Kidney (tissue), 13 donors: ENCODE measurements at regions not wholly inside any gene's neighbourhood (a gene's known extent, or its start where the extent isn't known, plus 50 kb on each side); places are given as distances from the start of the nearest gene placed in this dataset.

Source experiments
- DNase-seq, 5 donors: peaks; one replicate each; pipeline ENCODE4 v3.0.0-alpha.2; 2013 to 2020
- FAIRE-seq: peaks from 2 replicates; lab custom pipeline; 2012; peaks lifted over from hg19 to GRCh38; lab: Jason Lieb, UNC
- H3K27ac ChIP-seq, 2 donors: one replicate each; pipeline ENCODE4 v1.7.0; 2013; ENCODE audit warnings: low read depth in 2 of 2, low read length in 2 of 2, inconsistent platforms in 1 of 2
- H3K27me3 ChIP-seq: one replicate; pipeline ENCODE4 v1.7.1; 2013; ENCODE audit warnings: low read length, inconsistent platforms; ENCODE audit not compliant: control insufficient read depth, insufficient read depth
- H3K36me3 ChIP-seq, 3 donors: one replicate each; pipeline versions ENCODE4 v1.7.0 to v1.7.1; 2013; ENCODE audit warnings: low read length in 3 of 3, control low read depth in 1 of 3, inconsistent platforms in 1 of 3; ENCODE audit not compliant: insufficient read depth in 3 of 3, control insufficient read depth in 2 of 3
- H3K4me1 ChIP-seq, 3 donors: one replicate each; pipeline versions ENCODE4 v1.7.0 to v1.7.1; 2013; ENCODE audit warnings: low read length in 3 of 3, inconsistent platforms in 1 of 3, low read depth in 1 of 3; ENCODE audit not compliant: control insufficient read depth in 2 of 3, insufficient read depth in 2 of 3
- H3K4me3 ChIP-seq, 3 donors: one replicate each; pipeline versions ENCODE4 v1.7.0 to v1.8.1; 2013; ENCODE audit warnings: low read length in 3 of 3, control low read depth in 1 of 3, inconsistent platforms in 1 of 3
- H3K9ac ChIP-seq, 3 donors: one replicate each; pipeline versions ENCODE4 v1.7.0 to v1.7.1; 2013; ENCODE audit warnings: low read length in 3 of 3, control low read depth in 1 of 3, inconsistent platforms in 1 of 3
- H3K9me3 ChIP-seq, 3 donors: one replicate each; pipeline versions ENCODE4 v1.7.0 to v1.7.1; 2013; ENCODE audit warnings: low read length in 3 of 3, control low read depth in 1 of 3, inconsistent platforms in 1 of 3; ENCODE audit not compliant: control insufficient read depth in 2 of 3, insufficient read depth in 1 of 3
- intact Hi-C: fragments of 100-400 bp; cut with DNase I; formaldehyde crosslinking; loops from one replicate; pipeline ENCODE4 v1.11.1; 2022
- TF ChIP-seq, protein P1 (sequence below): IDR thresholded peaks from 3 replicates; pipeline ENCODE4 v1.5.1; 2012; ENCODE audit warnings: mild to moderate bottlenecking, moderate library complexity, borderline replicate concordance; ENCODE audit not compliant: insufficient read depth; ENCODE audit errors: extremely low read depth
- donor health status: control.
- donor health status: control.
- donor health status: control.
- donor health status: control.
- donor health status: control.
- donor health status: DM: yes; HTN: yes; CAD: no.
- donor health status: Normal renal cell carcinoma (clear cell type).

GRCh38 chr1:30051777-30052176 is 671.6 kb downstream of the MATN1 start:
- FAIRE-seq = no peak
- H3K27me3 ChIP-seq = no peaks in the 10 kb centered on the region
- H3K4me3 ChIP-seq = no peak overlapping the region
- no peaks in the 10 kb centered on the region for H3K9me3 ChIP-seq
- H3K9ac ChIP-seq = no peak overlapping the region
- no peaks in the 10 kb centered on the region for H3K4me1 ChIP-seq
- TF ChIP-seq, protein P1, sequence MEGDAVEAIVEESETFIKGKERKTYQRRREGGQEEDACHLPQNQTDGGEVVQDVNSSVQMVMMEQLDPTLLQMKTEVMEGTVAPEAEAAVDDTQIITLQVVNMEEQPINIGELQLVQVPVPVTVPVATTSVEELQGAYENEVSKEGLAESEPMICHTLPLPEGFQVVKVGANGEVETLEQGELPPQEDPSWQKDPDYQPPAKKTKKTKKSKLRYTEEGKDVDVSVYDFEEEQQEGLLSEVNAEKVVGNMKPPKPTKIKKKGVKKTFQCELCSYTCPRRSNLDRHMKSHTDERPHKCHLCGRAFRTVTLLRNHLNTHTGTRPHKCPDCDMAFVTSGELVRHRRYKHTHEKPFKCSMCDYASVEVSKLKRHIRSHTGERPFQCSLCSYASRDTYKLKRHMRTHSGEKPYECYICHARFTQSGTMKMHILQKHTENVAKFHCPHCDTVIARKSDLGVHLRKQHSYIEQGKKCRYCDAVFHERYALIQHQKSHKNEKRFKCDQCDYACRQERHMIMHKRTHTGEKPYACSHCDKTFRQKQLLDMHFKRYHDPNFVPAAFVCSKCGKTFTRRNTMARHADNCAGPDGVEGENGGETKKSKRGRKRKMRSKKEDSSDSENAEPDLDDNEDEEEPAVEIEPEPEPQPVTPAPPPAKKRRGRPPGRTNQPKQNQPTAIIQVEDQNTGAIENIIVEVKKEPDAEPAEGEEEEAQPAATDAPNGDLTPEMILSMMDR = no peak
- intact Hi-C loops = no loop called here
- DNase-seq = peak in 1 of 5 donors; percentile 30
- H3K36me3 ChIP-seq = no peaks in the 10 kb centered on the region
- H3K27ac ChIP-seq = no peak overlapping the region

DNA sequence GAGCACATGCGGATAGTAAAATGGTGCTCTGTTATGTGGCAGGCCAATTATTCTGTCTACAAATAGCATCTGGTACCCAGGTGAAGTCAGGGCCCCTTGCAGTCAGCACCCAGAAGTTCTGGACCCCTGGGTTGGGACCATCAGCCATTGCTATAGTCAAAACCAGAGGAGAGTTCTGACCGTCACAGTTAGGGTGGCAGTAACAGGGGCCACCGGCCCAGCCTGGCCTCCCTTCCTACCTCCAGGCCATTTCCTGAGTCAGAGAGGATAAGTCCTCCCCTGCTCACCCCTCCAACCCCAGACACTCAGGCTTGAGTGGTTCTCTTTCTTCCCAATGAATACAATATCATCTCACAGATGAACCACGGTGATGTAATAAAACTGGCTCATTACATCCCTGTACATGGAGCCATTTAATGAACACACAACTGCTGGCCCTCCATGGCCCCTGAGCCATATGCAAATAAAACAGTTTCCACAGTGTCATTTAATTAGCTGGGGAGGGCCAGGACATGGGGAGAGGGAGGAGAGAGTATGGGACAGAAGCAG is 673.6 kb downstream of the MATN1 start:
- no peak overlapping the region for H3K4me3 ChIP-seq
- TF ChIP-seq, protein P1 = no peak
- H3K27ac ChIP-seq = no peak overlapping the region
- H3K9ac ChIP-seq = no peak overlapping the region
- no peaks in the 10 kb centered on the region for H3K4me1 ChIP-seq
- FAIRE-seq = no peak
- intact Hi-C loops = no loop called here
- peak in 1 of 5 donors; percentile 14 for DNase-seq
- no peaks in the 10 kb centered on the region for H3K9me3 ChIP-seq
- H3K36me3 ChIP-seq = no peaks in the 10 kb centered on the region
- no peaks in the 10 kb centered on the region for H3K27me3 ChIP-seq

DNA sequence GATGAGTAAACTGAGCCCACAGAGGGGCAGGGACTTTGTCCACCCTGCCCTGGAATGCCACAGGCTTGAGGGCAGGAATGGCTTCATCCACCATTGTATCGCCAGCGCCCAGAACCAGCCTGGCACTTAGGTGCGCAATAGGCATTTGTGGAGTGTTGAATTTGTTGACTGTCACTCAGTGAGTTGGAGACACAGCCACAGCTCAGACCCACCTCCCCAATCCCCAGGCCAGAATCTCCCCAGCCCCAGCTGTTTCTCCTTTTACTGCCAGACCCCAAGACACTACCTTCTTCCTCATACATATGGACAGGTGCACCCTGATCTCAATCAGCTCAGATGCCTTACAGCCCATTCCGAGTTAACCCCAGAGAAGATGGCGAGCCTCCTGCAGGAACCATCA is 674.5 kb downstream of the MATN1 start:
- DNase-seq (peak in 2 of 5 donors; percentile 4 to 16), FAIRE-seq (no peak)
- no peaks in the 10 kb centered on the region for H3K36me3 ChIP-seq
- intact Hi-C loops = no loop called here
- no peaks in the 10 kb centered on the region for H3K27me3 ChIP-seq
- no peaks in the 10 kb centered on the region for H3K4me1 ChIP-seq
- no peaks in the 10 kb centered on the region for H3K9me3 ChIP-seq
- TF ChIP-seq, protein P1 = no peak
- H3K9ac ChIP-seq = no peak overlapping the region
- no peak overlapping the region for H3K4me3 ChIP-seq
- H3K27ac ChIP-seq = no peak overlapping the region

GRCh38 chr1:30047576-30047975 is 675.8 kb downstream of the MATN1 start:
- Histone ChIP-seq H3K4me3 (no peak overlapping the region), H3K4me1 (no peaks in the 10 kb centered on the region), H3K9ac (no peak overlapping the region), H3K27ac (no peak overlapping the region), H3K27me3 (no peaks in the 10 kb centered on the region), H3K36me3 (no peaks in the 10 kb centered on the region), H3K9me3 (no peaks in the 10 kb centered on the region)
- TF ChIP-seq, protein P1 = no peak
- FAIRE-seq = no peak
- intact Hi-C loops = no loop called here
- peak in 1 of 5 donors; percentile 11 for DNase-seq
